Common myeloid progenitor, CD34-positive (primary cell): ENCODE measurements at regions not wholly inside any gene's neighbourhood (a gene's known extent, or its start where the extent isn't known, plus 50 kb on each side); places are given as distances from the start of the nearest gene placed in this dataset.

ENCODE experiments used
- CTCF ChIA-PET: fragments of 350-600 bp; sonication (Branson Sonifier 250); formaldehyde crosslinking; loops from one replicate; lab custom pipeline; 2021; ENCODE audit warnings: antibody characterized with exemption; lab: Charles Lee
- POLR2A ChIA-PET: fragments of 350-600 bp; sonication (Branson Sonifier 250); formaldehyde crosslinking; loops from one replicate; lab custom pipeline; 2021; ENCODE audit warnings: antibody characterized with exemption; lab: Charles Lee
- DNase-seq, 3 donors: peaks; one replicate each; pipeline versions ENCODE4 v3.0.0 to v3.0.0-alpha.2; 2013
- H3K27ac ChIP-seq, 2 experiments: 1 replicate in 1 of 2; 2 replicates in 1 of 2; pipeline ENCODE4 v1.7.0; 2013; ENCODE audit warnings: inconsistent platforms in 2 of 2, low read length in 2 of 2, mild to moderate bottlenecking in 2 of 2, low read depth in 1 of 2, moderate library complexity in 1 of 2; ENCODE audit not compliant: severe bottlenecking in 2 of 2, insufficient read depth in 1 of 2, poor library complexity in 1 of 2
- H3K27me3 ChIP-seq, 5 experiments: replicated peaks in 2 of 5; 1 replicate in 3 of 5; 2 replicates in 2 of 5; pipeline versions ENCODE4 v1.6.1 to v1.7.0; 2013; ENCODE audit warnings: low read length in 4 of 5, mild to moderate bottlenecking in 2 of 5, moderate library complexity in 2 of 5, inconsistent platforms in 1 of 5; ENCODE audit not compliant: insufficient read depth in 5 of 5, control insufficient read depth in 4 of 5
- H3K36me3 ChIP-seq, 4 experiments: 1 replicate in 2 of 4; 2 replicates in 2 of 4; pipeline versions ENCODE4 v1.6.1 to v1.7.0; 2013; ENCODE audit warnings: low read length in 3 of 4, control low read depth in 1 of 4, mild to moderate bottlenecking in 1 of 4; ENCODE audit not compliant: control insufficient read depth in 4 of 4, insufficient read depth in 4 of 4
- H3K4me1 ChIP-seq, 4 experiments: 1 replicate in 3 of 4; 2 replicates in 1 of 4; pipeline versions ENCODE4 v1.6.1 to v1.7.1; 2013; ENCODE audit warnings: low read length in 3 of 4, mild to moderate bottlenecking in 3 of 4, control low read depth in 1 of 4, inconsistent platforms in 1 of 4, moderate library complexity in 1 of 4; ENCODE audit not compliant: control insufficient read depth in 4 of 4, insufficient read depth in 4 of 4; ENCODE audit errors: control extremely low read depth in 1 of 4
- H3K4me3 ChIP-seq, 7 experiments: 1 replicate in 4 of 7; 2 replicates in 3 of 7; pipeline versions ENCODE4 v1.5.1 to v1.7.0; 2013; ENCODE audit warnings: mild to moderate bottlenecking in 7 of 7, low read length in 6 of 7, moderate library complexity in 6 of 7, inconsistent platforms in 2 of 7, low read depth in 2 of 7, control low read depth in 1 of 7; ENCODE audit not compliant: insufficient read depth in 4 of 7, control insufficient read depth in 1 of 7; ENCODE audit errors: extremely low read depth in 1 of 7
- H3K9me3 ChIP-seq, 5 experiments: 1 replicate in 4 of 5; 2 replicates in 1 of 5; pipeline versions ENCODE4 v1.6.1 to v1.7.1; 2013; ENCODE audit warnings: low read length in 4 of 5, mild to moderate bottlenecking in 2 of 5, inconsistent platforms in 1 of 5, low read depth in 1 of 5, moderate library complexity in 1 of 5; ENCODE audit not compliant: control insufficient read depth in 4 of 5, insufficient read depth in 2 of 5; ENCODE audit errors: control extremely low read depth in 1 of 5
- WGBS: methylation state at CpG from one replicate; pipeline ENCODE4 v1.1.5; 2013; ENCODE audit not compliant: insufficient coverage; 5-methylcytosine and 5-hydroxymethylcytosine counted together

DNA sequence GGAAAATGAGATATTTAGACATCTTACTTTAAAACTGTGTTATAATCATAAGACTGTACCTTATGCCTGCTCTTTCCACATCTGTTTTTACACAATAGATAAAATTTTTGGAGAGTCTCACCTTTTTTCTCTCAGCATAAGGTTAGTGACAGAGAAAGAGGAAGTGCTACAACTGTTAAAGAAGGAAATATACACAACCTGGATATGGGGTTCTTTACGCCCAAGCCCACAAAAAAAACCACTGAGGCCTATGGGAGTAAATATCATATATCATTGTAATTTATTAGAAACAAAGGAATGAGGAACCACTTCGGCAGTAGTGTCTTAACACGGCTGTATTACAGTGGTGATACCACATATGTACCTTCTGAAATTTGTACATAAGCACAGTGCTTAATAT, 265.9 kb upstream of the GK2 start:
- Histone ChIP-seq H3K27me3 (no peaks in the 10 kb centered on the region), H3K36me3 (no peaks in the 10 kb centered on the region), H3K4me3 (no peak overlapping the region), H3K9me3 (peaks cover 0 to 25% (median 3%) of the 10 kb centered on the region in 5 experiments), H3K4me1 (peaks cover 0 to 24% (median 14%) of the 10 kb centered on the region in 4 experiments), H3K27ac (no peak overlapping the region)
- ChIA-PET CTCF (interaction anchor here (1.0 kb wide), 1 partner anchor 10 kb away, joined by 3 read pairs; no protein-coding TSS in a partner anchor), POLR2A (interaction anchor here (0.6 kb wide), 1 partner anchor 456 kb away, joined by 3 read pairs; no protein-coding TSS in a partner anchor)
- peak; percentile 33 to 90 (median 84) for DNase-seq
- WGBS = no CpG with 5 or more reads among the region's 3 CpGs

DNA sequence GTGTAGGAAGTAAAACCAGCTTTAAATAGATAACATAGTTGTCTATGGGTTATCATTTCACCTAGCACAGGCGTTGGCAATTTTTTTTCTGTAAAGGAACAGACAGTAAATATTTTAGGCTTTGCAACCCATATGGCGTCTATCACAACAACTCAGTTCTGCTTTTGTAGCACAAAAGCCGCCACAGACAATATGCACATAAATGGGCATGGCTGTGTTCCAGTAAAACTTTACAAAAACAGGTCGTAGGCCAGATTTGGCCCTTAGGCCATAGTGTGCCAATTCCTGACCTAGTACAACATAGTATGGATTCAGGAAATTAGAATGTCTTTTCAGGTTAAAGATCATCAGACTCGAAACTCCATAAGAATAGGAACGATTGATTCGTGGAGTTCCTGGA, 265.3 kb upstream of the GK2 start:
- no peak overlapping the region for H3K4me3 ChIP-seq
- no peaks in the 10 kb centered on the region for H3K36me3 ChIP-seq
- ChIA-PET POLR2A (interaction anchor here (0.6 kb wide), 1 partner anchor 456 kb away, joined by 3 read pairs; no protein-coding TSS in a partner anchor), CTCF (interaction anchor here (1.0 kb wide), 1 partner anchor 9 kb away, joined by 3 read pairs; no protein-coding TSS in a partner anchor)
- peaks cover 0 to 27% (median 3%) of the 10 kb centered on the region in 5 experiments for H3K9me3 ChIP-seq
- peak in 2 of 3 donors; percentile 53 to 60 for DNase-seq
- H3K4me1 ChIP-seq = peaks cover 0 to 19% (median 9%) of the 10 kb centered on the region in 4 experiments
- no peak overlapping the region for H3K27ac ChIP-seq
- H3K27me3 ChIP-seq = no peaks in the 10 kb centered on the region
- 80% methylated on average over 6 of the region's 7 CpGs for WGBS

DNA sequence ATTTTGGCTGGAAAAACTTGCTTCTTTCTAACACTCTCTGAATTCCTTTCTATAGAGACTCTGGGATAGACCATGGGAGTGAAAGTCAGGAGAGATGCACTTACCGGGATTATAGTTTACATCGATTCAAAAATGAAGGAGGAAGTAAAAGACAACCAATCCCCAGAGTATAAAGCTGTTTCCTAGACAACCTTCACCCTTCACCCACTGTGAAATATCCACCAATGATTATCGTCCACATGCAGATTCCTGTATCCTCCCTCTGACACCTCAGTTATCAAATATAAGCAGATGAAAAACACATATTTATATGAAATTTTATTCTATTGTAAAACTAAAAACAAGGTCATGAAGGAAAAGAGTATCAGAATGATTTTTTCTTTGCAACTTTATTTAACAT, 258.8 kb upstream of the GK2 start:
- Histone ChIP-seq H3K27ac (no peak overlapping the region), H3K4me1 (no peaks in the 10 kb centered on the region), H3K36me3 (no peaks in the 10 kb centered on the region), H3K27me3 (no peaks in the 10 kb centered on the region), H3K4me3 (no peak overlapping the region), H3K9me3 (peaks cover 0 to 28% (median 5%) of the 10 kb centered on the region in 5 experiments)
- ChIA-PET CTCF (no interaction called here), POLR2A (no interaction called here)
- WGBS = 100% methylated on average over 1 of the region's 3 CpGs
- DNase-seq = no peak

DNA sequence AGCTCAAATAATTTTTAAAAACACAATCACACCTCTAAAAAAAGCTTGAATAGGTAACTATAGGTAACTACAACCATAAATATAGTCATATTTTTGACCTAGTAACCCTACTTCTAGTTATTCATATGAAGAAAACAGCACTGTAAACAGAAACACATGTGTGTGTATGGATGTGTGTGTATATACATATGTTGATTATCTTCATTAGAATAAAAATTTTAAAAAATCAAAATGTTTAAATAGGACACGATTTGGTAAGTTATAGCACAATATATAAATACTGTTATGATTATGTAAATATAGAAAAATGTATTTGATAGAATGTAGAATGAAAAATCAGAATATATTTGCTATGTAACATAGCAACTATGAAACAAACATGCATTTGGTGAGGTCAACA, 258.1 kb upstream of the GK2 start:
- ChIA-PET CTCF (no interaction called here), POLR2A (no interaction called here)
- no peak for DNase-seq
- Histone ChIP-seq H3K27ac (no peak overlapping the region), H3K9me3 (peaks cover 0 to 21% (median 5%) of the 10 kb centered on the region in 5 experiments), H3K4me3 (no peak overlapping the region), H3K27me3 (no peaks in the 10 kb centered on the region), H3K4me1 (no peaks in the 10 kb centered on the region), H3K36me3 (no peaks in the 10 kb centered on the region)
- no CpG with 5 or more reads among the region's 1 CpG for WGBS

DNA sequence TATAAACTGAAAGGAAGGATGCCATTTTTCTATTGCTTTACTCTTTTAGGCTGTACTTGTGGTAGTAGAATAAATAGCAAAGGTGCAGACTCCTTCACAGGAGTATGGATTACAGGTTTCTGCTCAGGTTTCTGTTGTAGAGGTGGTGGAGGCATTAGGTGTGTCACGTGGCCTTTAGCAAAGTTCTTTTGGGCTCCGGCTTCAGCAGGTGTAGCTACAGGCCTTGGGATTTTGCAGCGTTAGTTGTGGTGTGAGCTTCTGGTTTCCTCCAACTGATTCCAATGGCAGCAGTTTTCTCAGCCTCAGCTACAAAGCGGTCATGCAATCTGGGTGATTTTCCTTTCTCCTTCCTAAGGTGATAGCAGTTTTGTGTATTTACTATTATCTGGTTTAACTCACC, 255.8 kb upstream of the GK2 start:
- H3K9me3 ChIP-seq = peaks cover 0 to 16% (median 3%) of the 10 kb centered on the region in 5 experiments
- no peak overlapping the region for H3K4me3 ChIP-seq
- H3K27ac ChIP-seq = no peak overlapping the region
- no peaks in the 10 kb centered on the region for H3K27me3 ChIP-seq
- no peaks in the 10 kb centered on the region for H3K36me3 ChIP-seq
- POLR2A ChIA-PET = no interaction called here
- H3K4me1 ChIP-seq = no peaks in the 10 kb centered on the region
- no peak for DNase-seq
- no CpG with 5 or more reads among the region's 4 CpGs for WGBS
- CTCF ChIA-PET = interaction anchor here (1.0 kb wide), 1 partner anchor 10 kb away, joined by 3 read pairs; no protein-coding TSS in a partner anchor

DNA sequence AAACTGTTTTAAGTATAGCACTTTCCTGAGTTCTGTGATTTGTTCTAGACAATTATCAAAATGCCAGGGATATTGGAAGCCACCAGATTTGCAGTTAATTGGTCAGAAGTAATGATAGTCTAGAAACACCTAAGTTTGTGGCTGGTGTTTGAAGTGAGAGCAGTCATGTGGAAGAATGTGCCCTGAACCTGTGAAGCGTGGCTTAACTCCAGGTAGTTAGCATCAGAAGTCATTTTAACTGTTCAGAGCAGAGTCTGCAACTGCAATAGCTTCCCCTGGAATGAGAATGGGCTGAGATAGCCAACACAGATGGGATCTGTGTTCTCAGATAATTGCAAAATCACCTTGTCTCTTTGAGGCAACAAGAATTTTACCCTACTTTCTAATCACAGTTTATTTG, 255.1 kb upstream of the GK2 start:
- Histone ChIP-seq H3K27ac (no peak overlapping the region), H3K36me3 (no peaks in the 10 kb centered on the region), H3K27me3 (no peaks in the 10 kb centered on the region), H3K9me3 (peaks cover 0 to 14% (median 3%) of the 10 kb centered on the region in 5 experiments), H3K4me1 (no peaks in the 10 kb centered on the region), H3K4me3 (no peak overlapping the region)
- DNase-seq = no peak
- ChIA-PET CTCF (no interaction called here), POLR2A (no interaction called here)
- 100% methylated on average over 1 of the region's 1 CpG for WGBS

DNA sequence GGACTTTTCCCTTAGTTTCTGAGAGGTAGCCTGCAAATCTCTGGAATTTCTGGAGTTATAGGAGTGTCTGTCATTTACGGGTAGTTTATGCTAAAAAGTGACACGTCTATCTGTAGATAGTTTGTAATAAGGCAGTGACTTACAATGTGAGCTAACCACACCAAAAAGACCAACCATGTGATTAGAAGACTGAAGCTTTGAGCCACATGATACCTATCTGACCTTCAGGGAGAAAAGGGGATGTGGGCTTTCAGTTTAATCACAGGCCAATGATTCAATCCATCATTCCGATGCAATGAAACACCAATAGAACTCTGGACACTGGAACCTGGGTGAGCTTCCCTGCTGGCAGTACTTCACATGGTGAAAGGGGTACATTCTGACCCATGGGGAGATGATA, 254.6 kb upstream of the GK2 start:
- H3K36me3 ChIP-seq = no peaks in the 10 kb centered on the region
- ChIA-PET CTCF (no interaction called here), POLR2A (no interaction called here)
- no peaks in the 10 kb centered on the region for H3K4me1 ChIP-seq
- H3K9me3 ChIP-seq = peaks cover 0 to 11% (median 3%) of the 10 kb centered on the region in 5 experiments
- WGBS = 100% methylated on average over 1 of the region's 3 CpGs
- no peak for DNase-seq
- H3K4me3 ChIP-seq = no peak overlapping the region
- H3K27ac ChIP-seq = no peak overlapping the region
- no peaks in the 10 kb centered on the region for H3K27me3 ChIP-seq
